GM21390 (cell line): ENCODE measurements at regions not wholly inside any gene's neighbourhood (a gene's known extent, or its start where the extent isn't known, plus 50 kb on each side); places are given as distances from the start of the nearest gene placed in this dataset.

ENCODE experiments used
- ATAC-seq: cut with Tn5 transposase; IDR thresholded peaks from one replicate; pipeline ENCODE4 v1.9.1; 2021; ENCODE audit not compliant: unreplicated experiment

GRCh38 chr11:81071606-81072005 is 1630.8 kb upstream of the TENM4 start:
- no peak for ATAC-seq

GRCh38 chr11:81070948-81071347 is 1630.1 kb upstream of the TENM4 start:
- no peak for ATAC-seq

- ATAC-seq, result no peak
Measured at GRCh38 chr11:81059356-81059755, 1618.5 kb upstream of the TENM4 start.

GRCh38 chr11:81052344-81053158 is 1611.7 kb upstream of the TENM4 start:
- ATAC-seq, result no peak

GRCh38 chr11:81039916-81040524 is 1599.2 kb upstream of the TENM4 start:
- no peak for ATAC-seq

- ATAC-seq, result no peak
Measured at GRCh38 chr11:81036168-81036870, 1595.5 kb upstream of the TENM4 start.

- ATAC-seq, result no peak
Measured at GRCh38 chr11:81033779-81034540, 1593.1 kb upstream of the TENM4 start.

- ATAC-seq, result no peak
Measured at GRCh38 chr11:81032906-81033305, 1592.1 kb upstream of the TENM4 start.

GRCh38 chr11:81030186-81030585 is 1589.4 kb upstream of the TENM4 start:
- no peak for ATAC-seq

GRCh38 chr11:81026032-81026431 is 1585.2 kb upstream of the TENM4 start:
- no peak for ATAC-seq

GRCh38 chr11:81022057-81022456 is 1581.2 kb upstream of the TENM4 start:
- ATAC-seq, result no peak

GRCh38 chr11:81010631-81011030 is 1569.8 kb upstream of the TENM4 start:
- no peak for ATAC-seq

GRCh38 chr11:81007046-81007445 is 1566.2 kb upstream of the TENM4 start:
- ATAC-seq, result no peak

- peak; percentile 64 for ATAC-seq
Measured at GRCh38 chr11:81005595-81005994, 1564.8 kb upstream of the TENM4 start.

GRCh38 chr11:81004576-81004975 is 1563.7 kb upstream of the TENM4 start:
- no peak for ATAC-seq

GRCh38 chr11:81002374-81002773 is 1561.5 kb upstream of the TENM4 start:
- ATAC-seq, result no peak

GRCh38 chr11:81000735-81001134 is 1559.9 kb upstream of the TENM4 start:
- ATAC-seq, result no peak

GRCh38 chr11:81000334-81000733 is 1559.5 kb upstream of the TENM4 start:
- ATAC-seq, result no peak

- ATAC-seq, result no peak
Measured at GRCh38 chr11:80995523-80995922, 1554.7 kb upstream of the TENM4 start.

- no peak for ATAC-seq
Measured at GRCh38 chr11:80993536-80993935, 1552.7 kb upstream of the TENM4 start.

GRCh38 chr11:80990885-80991284 is 1550.1 kb upstream of the TENM4 start:
- no peak for ATAC-seq
